ENCODE measurements at regions not wholly inside any gene's neighbourhood (a gene's known extent, or its start where the extent isn't known, plus 50 kb on each side); places are given as distances from the start of the nearest gene placed in this dataset.

- TF ChIP-seq FOXP2 (optimal IDR thresholded peaks at IDR 0.05; ENCODE audit: borderline replicate concordance, extremely low read depth, extremely low read length, insufficient read depth) (no peak), REST (IDR thresholded peaks at IDR 0.05; ENCODE audit: insufficient read depth in 1 of 2, low read depth in 2 of 2, low read length in 2 of 2) (no peak), TAF1 (IDR thresholded peaks at IDR 0.05; ENCODE audit: borderline replicate concordance, insufficient read depth, low read length) (no peak), SIN3A (IDR thresholded peaks at IDR 0.05; ENCODE audit: borderline replicate concordance, insufficient read depth, low read length) (no peak), POLR2AphosphoS5 (IDR thresholded peaks at IDR 0.05; ENCODE audit: low read depth, low read length) (no peak)
Observed at GRCh38 chr9:97769208-97769607, 72.1 kb upstream of the XPA start.

GRCh38 chr9:97770808-97771372 is 73.8 kb upstream of the XPA start:
- TF ChIP-seq REST (IDR thresholded peaks at IDR 0.05; ENCODE audit: insufficient read depth in 1 of 2, low read depth in 2 of 2, low read length in 2 of 2) (peak; percentile 39 to 80; a peak in 2 of 4 replicates), FOXP2 (optimal IDR thresholded peaks at IDR 0.05; ENCODE audit: borderline replicate concordance, extremely low read depth, extremely low read length, insufficient read depth) (no peak)

- TF ChIP-seq SIN3A (IDR thresholded peaks at IDR 0.05; ENCODE audit: borderline replicate concordance, insufficient read depth, low read length) (no peak), TAF1 (IDR thresholded peaks at IDR 0.05; ENCODE audit: borderline replicate concordance, insufficient read depth, low read length) (no peak), REST (IDR thresholded peaks at IDR 0.05; ENCODE audit: insufficient read depth in 1 of 2, low read depth in 2 of 2, low read length in 2 of 2) (no peak), POLR2AphosphoS5 (IDR thresholded peaks at IDR 0.05; ENCODE audit: low read depth, low read length) (no peak), FOXP2 (optimal IDR thresholded peaks at IDR 0.05; ENCODE audit: borderline replicate concordance, extremely low read depth, extremely low read length, insufficient read depth) (no peak)
Observed at GRCh38 chr9:97771641-97772040, 74.5 kb upstream of the XPA start.

- no peak for TF ChIP-seq REST (IDR thresholded peaks at IDR 0.05; ENCODE audit: insufficient read depth in 1 of 2, low read depth in 2 of 2, low read length in 2 of 2)
- TF ChIP-seq POLR2AphosphoS5 (IDR thresholded peaks at IDR 0.05; ENCODE audit: low read depth, low read length), result no peak
- no peak for TF ChIP-seq TAF1 (IDR thresholded peaks at IDR 0.05; ENCODE audit: borderline replicate concordance, insufficient read depth, low read length)
- no peak for TF ChIP-seq SIN3A (IDR thresholded peaks at IDR 0.05; ENCODE audit: borderline replicate concordance, insufficient read depth, low read length)
- TF ChIP-seq FOXP2 (optimal IDR thresholded peaks at IDR 0.05; ENCODE audit: borderline replicate concordance, extremely low read depth, extremely low read length, insufficient read depth), result no peak
Observed at GRCh38 chr9:97772145-97772544, 75.0 kb upstream of the XPA start.

GRCh38 chr9:97773091-97773490 is 76.0 kb upstream of the XPA start:
- no peak for TF ChIP-seq SIN3A (IDR thresholded peaks at IDR 0.05; ENCODE audit: borderline replicate concordance, insufficient read depth, low read length)
- TF ChIP-seq FOXP2 (optimal IDR thresholded peaks at IDR 0.05; ENCODE audit: borderline replicate concordance, extremely low read depth, extremely low read length, insufficient read depth), result no peak

Data from PFSK-1 (cell line).